ENCODE measurements at regions not wholly inside any gene's neighbourhood (a gene's known extent, or its start where the extent isn't known, plus 50 kb on each side); places are given as distances from the start of the nearest gene placed in this dataset.

- no peaks in the 10 kb centered on the region for H3K27me3 ChIP-seq (ENCODE audit: insufficient read depth, low read depth)
- no peaks in the 10 kb centered on the region for H3K36me3 ChIP-seq (ENCODE audit: insufficient read depth)
- no peak overlapping the region for H3K9ac ChIP-seq
- no peak for TF ChIP-seq CTCF (conservative IDR thresholded peaks at IDR 0.05; ENCODE audit: low read depth, low read length)
- no peak overlapping the region for H3K4me2 ChIP-seq
- H4K20me1 ChIP-seq (ENCODE audit: insufficient read depth), result no peaks in the 10 kb centered on the region
- no peaks in the 10 kb centered on the region for H3K79me2 ChIP-seq (ENCODE audit: insufficient read depth, low read depth)
- no peak overlapping the region for H3K27ac ChIP-seq
- no peaks in the 10 kb centered on the region for H3K4me1 ChIP-seq (ENCODE audit: low read depth, poor library complexity, severe bottlenecking)
- H3K4me3 ChIP-seq (IDR thresholded peaks at IDR 0.05; ENCODE audit: insufficient read depth, low read depth, low read length), result no peak overlapping the region
- no peak overlapping the region for H2AFZ ChIP-seq (ENCODE audit: low read depth)
Observed at GRCh38 chr10:33565231-33565630, 230.8 kb upstream of the NRP1 start.

GRCh38 chr10:33559105-33559504 is 224.6 kb upstream of the NRP1 start:
- Histone ChIP-seq H3K4me1 (ENCODE audit: low read depth, poor library complexity, severe bottlenecking) (no peaks in the 10 kb centered on the region), H3K4me3 (IDR thresholded peaks at IDR 0.05; ENCODE audit: insufficient read depth, low read depth, low read length) (no peak overlapping the region), H4K20me1 (ENCODE audit: insufficient read depth) (no peaks in the 10 kb centered on the region), H3K9ac (no peak overlapping the region), H3K36me3 (ENCODE audit: insufficient read depth) (no peaks in the 10 kb centered on the region), H3K79me2 (ENCODE audit: insufficient read depth, low read depth) (no peaks in the 10 kb centered on the region), H2AFZ (ENCODE audit: low read depth) (no peak overlapping the region), H3K27me3 (ENCODE audit: insufficient read depth, low read depth) (no peaks in the 10 kb centered on the region), H3K27ac (no peak overlapping the region), H3K4me2 (no peak overlapping the region)
- TF ChIP-seq CTCF (conservative IDR thresholded peaks at IDR 0.05; ENCODE audit: low read depth, low read length), result no peak

GRCh38 chr10:33557313-33557712 is 222.8 kb upstream of the NRP1 start:
- H3K9ac ChIP-seq, result no peak overlapping the region
- no peaks in the 10 kb centered on the region for H3K27me3 ChIP-seq (ENCODE audit: insufficient read depth, low read depth)
- no peak overlapping the region for H3K4me3 ChIP-seq (IDR thresholded peaks at IDR 0.05; ENCODE audit: insufficient read depth, low read depth, low read length)
- TF ChIP-seq CTCF (conservative IDR thresholded peaks at IDR 0.05; ENCODE audit: low read depth, low read length), result no peak
- no peaks in the 10 kb centered on the region for H3K79me2 ChIP-seq (ENCODE audit: insufficient read depth, low read depth)
- H4K20me1 ChIP-seq (ENCODE audit: insufficient read depth), result no peaks in the 10 kb centered on the region
- H3K27ac ChIP-seq, result no peak overlapping the region
- H3K4me2 ChIP-seq, result no peak overlapping the region
- no peaks in the 10 kb centered on the region for H3K36me3 ChIP-seq (ENCODE audit: insufficient read depth)
- H2AFZ ChIP-seq (ENCODE audit: low read depth), result no peak overlapping the region
- H3K4me1 ChIP-seq (ENCODE audit: low read depth, poor library complexity, severe bottlenecking), result no peaks in the 10 kb centered on the region

- H2AFZ ChIP-seq (ENCODE audit: low read depth), result no peak overlapping the region
- no peaks in the 10 kb centered on the region for H3K79me2 ChIP-seq (ENCODE audit: insufficient read depth, low read depth)
- no peak overlapping the region for H3K27ac ChIP-seq
- no peak for TF ChIP-seq CTCF (conservative IDR thresholded peaks at IDR 0.05; ENCODE audit: low read depth, low read length)
- no peak overlapping the region for H3K4me3 ChIP-seq (IDR thresholded peaks at IDR 0.05; ENCODE audit: insufficient read depth, low read depth, low read length)
- H3K4me1 ChIP-seq (ENCODE audit: low read depth, poor library complexity, severe bottlenecking), result no peaks in the 10 kb centered on the region
- H3K4me2 ChIP-seq, result no peak overlapping the region
- no peak overlapping the region for H3K9ac ChIP-seq
- H3K27me3 ChIP-seq (ENCODE audit: insufficient read depth, low read depth), result no peaks in the 10 kb centered on the region
- no peaks in the 10 kb centered on the region for H4K20me1 ChIP-seq (ENCODE audit: insufficient read depth)
- no peaks in the 10 kb centered on the region for H3K36me3 ChIP-seq (ENCODE audit: insufficient read depth)
Observed at GRCh38 chr10:33556620-33557019, 222.2 kb upstream of the NRP1 start.

GRCh38 chr10:33556103-33556502 is 221.6 kb upstream of the NRP1 start:
- H3K4me3 ChIP-seq (IDR thresholded peaks at IDR 0.05; ENCODE audit: insufficient read depth, low read depth, low read length), result no peak overlapping the region
- no peak overlapping the region for H3K27ac ChIP-seq
- no peaks in the 10 kb centered on the region for H3K27me3 ChIP-seq (ENCODE audit: insufficient read depth, low read depth)
- H3K9ac ChIP-seq, result no peak overlapping the region
- H3K4me1 ChIP-seq (ENCODE audit: low read depth, poor library complexity, severe bottlenecking), result no peaks in the 10 kb centered on the region
- no peak overlapping the region for H2AFZ ChIP-seq (ENCODE audit: low read depth)
- no peak overlapping the region for H3K4me2 ChIP-seq
- no peaks in the 10 kb centered on the region for H3K36me3 ChIP-seq (ENCODE audit: insufficient read depth)
- H4K20me1 ChIP-seq (ENCODE audit: insufficient read depth), result no peaks in the 10 kb centered on the region
- H3K79me2 ChIP-seq (ENCODE audit: insufficient read depth, low read depth), result no peaks in the 10 kb centered on the region
- TF ChIP-seq CTCF (conservative IDR thresholded peaks at IDR 0.05; ENCODE audit: low read depth, low read length), result no peak

Data from KMS-11 (cell line).